PC-3 (cell line): ENCODE measurements at regions not wholly inside any gene's neighbourhood (a gene's known extent, or its start where the extent isn't known, plus 50 kb on each side); places are given as distances from the start of the nearest gene placed in this dataset.

Experiments used
- ATAC-seq: fragments of 200-7000 bp; cut with Tn5 transposase; 2 replicates; pipeline ENCODE4 v1.9.1; 2020; ENCODE audit warnings: mild to moderate bottlenecking, moderate library complexity
- BruUV-seq: library from RNA; stranded (reverse); fragments of 400-500 nt; replicated peaks from 2 replicates; lab custom pipeline; 2021; lab: Mats Ljungman, UMichigan
- CTCF ChIA-PET: fragments of 300-600 bp; sonication (Branson Sonifier 250); formaldehyde crosslinking; loops from one replicate; lab custom pipeline; 2022; ENCODE audit warnings: antibody characterized with exemption; lab: Charles Lee
- POLR2A ChIA-PET: fragments of 300-600 bp; sonication (Branson Sonifier 250); formaldehyde crosslinking; loops from one replicate; lab custom pipeline; 2022; ENCODE audit warnings: antibody characterized with exemption; ENCODE audit not compliant: unreplicated experiment; lab: Charles Lee
- DNase-seq: peaks from one replicate; pipeline ENCODE4 v3.0.0-alpha.2; 2015
- H2AFZ ChIP-seq: fragments of 300-600 bp; sonication (generic); 2 replicates; pipeline ENCODE4 v1.6.0; 2016; ENCODE audit warnings: antibody characterized with exemption, low read length
- H3F3A ChIP-seq: fragments of 300-600 bp; sonication (generic); one replicate; pipeline ENCODE4 v1.6.0; 2017; ENCODE audit warnings: antibody characterized with exemption, low read length, control low read depth, mild to moderate bottlenecking; ENCODE audit not compliant: unreplicated experiment
- H3K27ac ChIP-seq: fragments of 300-600 bp; sonication (generic); 2 replicates; pipeline ENCODE4 v1.5.1; 2016; ENCODE audit warnings: mild to moderate bottlenecking, low read length
- H3K27me3 ChIP-seq: fragments of 300-600 bp; sonication (generic); 2 replicates; pipeline ENCODE4 v1.6.1; 2016; ENCODE audit warnings: low read length, mixed read lengths
- H3K36me3 ChIP-seq: fragments of 300-600 bp; sonication (generic); 2 replicates; pipeline ENCODE4 v1.6.1; 2016; ENCODE audit warnings: low read depth, mixed run types, low read length, mixed read lengths
- H3K4me1 ChIP-seq: fragments of 300-600 bp; sonication (generic); 2 replicates; pipeline ENCODE4 v1.5.1; 2016; ENCODE audit warnings: low read length; ENCODE audit not compliant: insufficient read depth
- H3K4me2 ChIP-seq: fragments of 300-600 bp; sonication (generic); 2 replicates; pipeline ENCODE4 v1.6.0; 2016; ENCODE audit warnings: low read length
- H3K4me3 ChIP-seq: fragments of 300-600 bp; sonication (generic); 2 replicates; pipeline ENCODE4 v1.5.1; 2016; ENCODE audit warnings: mild to moderate bottlenecking, low read length, mixed read lengths
- H3K79me2 ChIP-seq: fragments of 300-600 bp; sonication (generic); 2 replicates; pipeline ENCODE4 v1.6.1; 2017; ENCODE audit warnings: low read length, mixed read lengths
- H3K9ac ChIP-seq: fragments of 300-600 bp; sonication (generic); 2 replicates; pipeline ENCODE4 v1.6.0; 2016; ENCODE audit warnings: mild to moderate bottlenecking, low read length
- H3K9me2 ChIP-seq: fragments of 300-600 bp; sonication (generic); replicated peaks from 2 replicates; pipeline ENCODE4 v1.6.1; 2016; ENCODE audit warnings: mixed run types, low read length, mixed read lengths
- H3K9me3 ChIP-seq: fragments of 300-600 bp; sonication (generic); 2 replicates; pipeline ENCODE4 v1.6.1; 2016; ENCODE audit warnings: low read length, mixed read lengths
- H4K20me1 ChIP-seq: fragments of 300-600 bp; sonication (generic); 2 replicates; pipeline ENCODE4 v1.6.1; 2016; ENCODE audit warnings: low read length, mixed read lengths
- CTCF ChIP-seq: fragments of 300-600 bp; sonication (generic); conservative IDR thresholded peaks from 2 replicates; pipeline ENCODE4 v1.5.1; 2017; ENCODE audit warnings: antibody characterized with exemption, low read depth, mild to moderate bottlenecking, low read length
- EZH2 ChIP-seq: fragments of 300-600 bp; sonication (generic); IDR thresholded peaks from one replicate; pipeline ENCODE4 v1.6.1; 2017; ENCODE audit warnings: antibody characterized with exemption, mild to moderate bottlenecking, low read length; ENCODE audit not compliant: unreplicated experiment
- EZH2phosphoT487 ChIP-seq: fragments of 300-600 bp; sonication (generic); IDR thresholded peaks from 2 replicates; pipeline ENCODE4 v1.6.1; 2018; ENCODE audit warnings: mild to moderate bottlenecking, antibody characterized with exemption, low read length, borderline replicate concordance
- intact Hi-C: fragments of 100-400 bp; cut with micrococcal nuclease; formaldehyde crosslinking; loops from 2 replicates; pipeline ENCODE4 v1.9.0; 2023

DNA sequence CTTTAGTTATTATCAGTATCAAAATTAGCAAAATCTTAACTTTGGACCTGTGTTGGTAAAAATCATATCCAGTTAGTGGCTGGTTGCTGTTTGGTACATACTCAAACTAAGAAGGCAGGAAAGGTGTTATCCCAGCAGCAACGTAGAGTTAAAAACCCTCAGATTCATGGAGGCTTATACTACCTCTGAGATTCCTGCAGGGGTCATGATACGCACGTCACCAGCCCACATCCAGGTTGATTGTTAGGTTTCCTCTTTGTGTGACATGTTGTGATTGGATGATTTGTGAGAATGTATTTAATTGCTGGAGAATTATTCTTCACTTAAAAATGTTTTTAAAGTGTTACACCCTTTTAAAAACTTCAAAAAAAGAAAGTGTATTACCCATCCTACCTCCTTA lies 423.3 kb upstream of the ADGRL2 start:
- Histone ChIP-seq H3K9ac (no peak overlapping the region), H3K9me2 (no peaks in the 10 kb centered on the region), H2AFZ (no peak overlapping the region), H3K79me2 (no peaks in the 10 kb centered on the region), H3K4me1 (no peaks in the 10 kb centered on the region), H3K27me3 (peaks cover 11% of the 10 kb centered on the region; the same call in 1 of the 2 replicates), H4K20me1 (no peaks in the 10 kb centered on the region), H3K27ac (no peak overlapping the region), H3K36me3 (no peaks in the 10 kb centered on the region), H3F3A (no peaks in the 10 kb centered on the region), H3K4me3 (no peak overlapping the region), H3K4me2 (no peak overlapping the region), H3K9me3 (no peaks in the 10 kb centered on the region)
- TF ChIP-seq CTCF (peak; percentile 38), EZH2phosphoT487 (no peak)
- no TSS peak for BruUV-seq
- ChIA-PET CTCF (no interaction called here), POLR2A (no interaction called here)
- ATAC-seq (no peak), DNase-seq (peak; percentile 16)
- intact Hi-C loops, result no loop called here

- intact Hi-C loops, result no loop called here
- no TSS peak for BruUV-seq
- ATAC-seq (no peak), DNase-seq (no peak)
- H3K36me3 ChIP-seq, result no peaks in the 10 kb centered on the region
- no peak overlapping the region for H3K9ac ChIP-seq
- H3K9me2 ChIP-seq, result no peaks in the 10 kb centered on the region
- no peak overlapping the region for H3K4me2 ChIP-seq
- peaks cover 14% of the 10 kb centered on the region; the same call in 1 of the 2 replicates for H3K27me3 ChIP-seq
- no peaks in the 10 kb centered on the region for H4K20me1 ChIP-seq
- H3K9me3 ChIP-seq, result no peaks in the 10 kb centered on the region
- H3F3A ChIP-seq, result no peaks in the 10 kb centered on the region
- POLR2A ChIA-PET, result no interaction called here
- no peaks in the 10 kb centered on the region for H3K79me2 ChIP-seq
- no peak overlapping the region for H2AFZ ChIP-seq
- H3K27ac ChIP-seq, result no peak overlapping the region
- CTCF ChIA-PET, result no interaction called here
- no peak for TF ChIP-seq EZH2
- no peak for TF ChIP-seq CTCF
- TF ChIP-seq EZH2phosphoT487, result no peak
- no peaks in the 10 kb centered on the region for H3K4me1 ChIP-seq
- no peak overlapping the region for H3K4me3 ChIP-seq
These were observed 424.7 kb upstream of the ADGRL2 start for GRCh38 chr1:81375884-81376548.

DNA sequence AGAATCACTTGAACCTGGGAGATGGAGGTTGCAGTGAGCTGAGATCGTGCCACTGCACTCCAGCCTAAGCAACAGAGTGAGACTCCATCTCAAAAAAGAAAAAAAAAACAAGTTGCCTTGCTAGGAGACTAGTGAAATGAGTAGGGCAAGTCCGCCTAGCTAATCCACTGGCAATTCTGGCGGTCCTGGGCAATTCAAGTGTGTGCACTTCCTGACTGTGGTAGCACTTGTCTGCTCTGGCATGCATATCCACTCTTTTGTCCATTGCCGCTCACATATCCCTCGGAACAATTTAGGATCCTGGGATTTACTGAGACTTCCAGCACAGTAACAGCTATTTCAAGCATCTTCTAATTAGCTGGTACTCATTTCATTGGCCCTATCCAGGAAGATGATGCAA lies 426.3 kb upstream of the ADGRL2 start:
- CTCF ChIA-PET, result no interaction called here
- Histone ChIP-seq H3K4me1 (no peaks in the 10 kb centered on the region), H3K36me3 (no peaks in the 10 kb centered on the region), H3K4me2 (no peak overlapping the region), H3K27ac (no peak overlapping the region), H3K4me3 (no peak overlapping the region), H3F3A (no peaks in the 10 kb centered on the region), H3K9me3 (no peaks in the 10 kb centered on the region), H4K20me1 (no peaks in the 10 kb centered on the region), H3K79me2 (no peaks in the 10 kb centered on the region), H3K9me2 (no peaks in the 10 kb centered on the region), H2AFZ (no peak overlapping the region), H3K27me3 (peaks cover 10% of the 10 kb centered on the region; the same call in 1 of the 2 replicates), H3K9ac (no peak overlapping the region)
- no TSS peak for BruUV-seq
- POLR2A ChIA-PET, result no interaction called here
- TF ChIP-seq EZH2 (no peak), CTCF (no peak), EZH2phosphoT487 (no peak)
- ATAC-seq (no peak), DNase-seq (no peak)
- intact Hi-C loops, result no loop called here
